ENCODE measurements at regions not wholly inside any gene's neighbourhood (a gene's known extent, or its start where the extent isn't known, plus 50 kb on each side); places are given as distances from the start of the nearest gene placed in this dataset.
"Not testable (repeated sequence)": the region's sequence is repeated elsewhere in the genome, so short reads cannot be mapped to it uniquely, and the experiment has no call there.

- DNase-seq, result no peak
Measured at GRCh38 chr6:134778431-134778830, 171.5 kb downstream of the ALDH8A1 start.

- peak; percentile 47 for DNase-seq
Measured at GRCh38 chr6:134774201-134774638, 175.7 kb downstream of the ALDH8A1 start.

- no peak for DNase-seq
Measured at GRCh38 chr6:134772671-134773360, 177.1 kb downstream of the ALDH8A1 start.

GRCh38 chr6:134768931-134769330 lies 181.0 kb downstream of the ALDH8A1 start:
- no peak for DNase-seq

- no peak for DNase-seq
Measured at GRCh38 chr6:134766497-134766896, 183.4 kb downstream of the ALDH8A1 start.

GRCh38 chr6:134764741-134765140 lies 185.2 kb downstream of the ALDH8A1 start:
- no peak for DNase-seq

GRCh38 chr6:134763575-134763974 lies 186.3 kb downstream of the ALDH8A1 start:
- not testable (repeated sequence) for DNase-seq

- DNase-seq, result no peak
Measured at GRCh38 chr6:134758621-134759020, 191.3 kb downstream of the ALDH8A1 start.

GRCh38 chr6:134757911-134758361 lies 192.0 kb downstream of the ALDH8A1 start:
- peak; percentile 38 for DNase-seq

GRCh38 chr6:134756374-134757025 lies 193.4 kb downstream of the ALDH8A1 start:
- DNase-seq, result no peak

GRCh38 chr6:134754013-134754690 lies 195.7 kb downstream of the ALDH8A1 start:
- no peak for DNase-seq

GRCh38 chr6:134753001-134753400 lies 196.9 kb downstream of the ALDH8A1 start:
- no peak for DNase-seq

GRCh38 chr6:134752445-134752844 lies 197.5 kb downstream of the ALDH8A1 start:
- no peak for DNase-seq

GRCh38 chr6:134750669-134751068 lies 199.2 kb downstream of the ALDH8A1 start:
- peak; percentile 65 for DNase-seq

GRCh38 chr6:134748484-134748883 lies 201.4 kb downstream of the ALDH8A1 start:
- no peak for DNase-seq

- DNase-seq, result not testable (repeated sequence)
Measured at GRCh38 chr6:134747197-134747596, 202.7 kb downstream of the ALDH8A1 start.

GRCh38 chr6:134746140-134746539 lies 203.8 kb downstream of the ALDH8A1 start:
- no peak for DNase-seq

GRCh38 chr6:134745192-134745591 lies 204.7 kb downstream of the ALDH8A1 start:
- DNase-seq, result not testable (repeated sequence)

- DNase-seq, result no peak
Measured at GRCh38 chr6:134744301-134744700, 205.6 kb downstream of the ALDH8A1 start.

- DNase-seq, result no peak
Measured at GRCh38 chr6:134741200-134741536, 208.7 kb downstream of the ALDH8A1 start.

GRCh38 chr6:134740473-134741199 lies 209.3 kb downstream of the ALDH8A1 start:
- peak; percentile 71 for DNase-seq

- DNase-seq, result no peak
Measured at GRCh38 chr6:134740027-134740373, 209.9 kb downstream of the ALDH8A1 start.

- DNase-seq, result no peak
Measured at GRCh38 chr6:134739299-134740026, 210.4 kb downstream of the ALDH8A1 start.

Data from EL (cell line).